Right ventricle myocardium inferior (tissue), 1 donor: ENCODE measurements at regions not wholly inside any gene's neighbourhood (a gene's known extent, or its start where the extent isn't known, plus 50 kb on each side); places are given as distances from the start of the nearest gene placed in this dataset.

ENCODE experiments used
- ATAC-seq: fragments of 200-7000 bp; cut with Tn5 transposase; one replicate; pipeline ENCODE4 v1.9.1; 2020; ENCODE audit warnings: mild to moderate bottlenecking, moderate library complexity
- DNase-seq: peaks from one replicate; pipeline ENCODE4 v3.0.0; 2021; ENCODE audit errors: missing footprints
- intact Hi-C: fragments of 100-400 bp; cut with DNase I; formaldehyde crosslinking; loops from one replicate; pipeline ENCODE4 v1.11.0; 2022
- donor health status: DM: no; HTN: yes; CAD: no; lungs with severe emphysema.

DNA sequence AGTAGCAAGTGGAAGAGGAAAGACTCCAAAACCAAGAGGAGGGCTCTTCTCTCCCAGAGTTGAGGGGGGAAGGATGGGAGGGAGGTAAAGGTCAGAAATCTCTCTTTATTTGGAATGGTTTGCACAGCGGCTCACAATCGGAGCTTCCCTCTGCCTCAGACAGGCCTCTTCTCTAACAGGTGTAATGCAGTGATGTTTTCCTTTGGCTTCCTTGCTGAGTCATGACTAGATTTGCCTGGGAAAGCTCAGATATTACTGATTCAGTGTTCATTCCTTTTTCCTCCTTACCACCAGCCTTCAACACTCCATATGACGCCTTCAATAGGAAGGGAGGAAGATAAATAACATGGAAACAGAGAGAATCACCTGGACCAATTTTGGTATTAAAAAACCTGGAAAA, 136.6 kb downstream of the RNF152 start:
- no peak for ATAC-seq
- DNase-seq: no peak
- intact Hi-C loops: no loop called here

DNA sequence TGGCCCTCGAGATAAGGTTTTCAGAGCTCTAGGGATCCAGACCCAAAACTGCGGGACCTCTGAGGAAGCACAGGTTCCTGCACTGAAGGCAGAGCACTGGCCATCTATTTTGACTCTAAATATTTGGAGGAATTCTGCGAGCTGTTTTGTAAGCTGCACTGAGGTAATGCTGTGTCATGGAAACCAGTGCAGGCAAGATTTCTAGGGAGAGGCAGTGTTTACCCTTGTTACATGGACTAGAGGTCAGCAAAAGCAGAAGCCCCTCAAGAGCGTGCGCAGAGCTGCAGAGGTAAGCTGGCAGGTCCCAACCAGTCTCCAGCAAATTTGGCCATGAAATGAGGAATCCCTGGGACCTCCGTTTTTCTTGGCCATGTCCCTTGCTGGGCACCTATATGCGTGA, 137.3 kb downstream of the RNF152 start:
- DNase-seq: no peak
- ATAC-seq: no peak
- intact Hi-C loops: no loop called here

DNA sequence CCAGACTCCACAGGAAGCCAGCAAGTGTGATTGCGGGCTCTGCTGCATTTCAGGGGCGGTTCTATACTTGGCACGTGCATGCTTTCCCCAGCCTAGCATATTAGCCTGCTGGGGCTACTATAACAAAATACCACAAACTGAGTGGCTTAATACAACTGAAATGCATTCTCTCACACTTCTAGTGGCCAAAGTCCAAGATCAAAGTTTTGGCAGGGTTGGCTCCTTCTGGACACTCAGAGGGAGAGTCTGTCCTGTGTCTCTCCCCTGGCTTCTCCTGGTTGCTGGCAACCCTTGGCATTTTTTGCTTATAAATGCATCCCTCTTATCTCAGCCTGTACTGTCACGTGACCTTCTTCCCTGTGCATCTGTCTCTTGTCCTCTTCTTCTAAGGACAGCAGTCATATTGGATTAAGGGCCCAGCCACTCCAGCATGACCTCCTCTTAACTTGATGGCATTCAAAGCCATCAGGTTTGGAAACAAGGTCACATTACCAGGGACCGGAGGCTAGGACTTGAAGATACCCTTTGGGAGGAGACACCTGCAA, 138.7 kb downstream of the RNF152 start:
- DNase-seq: no peak
- no peak for ATAC-seq
- intact Hi-C loops: no loop called here

DNA sequence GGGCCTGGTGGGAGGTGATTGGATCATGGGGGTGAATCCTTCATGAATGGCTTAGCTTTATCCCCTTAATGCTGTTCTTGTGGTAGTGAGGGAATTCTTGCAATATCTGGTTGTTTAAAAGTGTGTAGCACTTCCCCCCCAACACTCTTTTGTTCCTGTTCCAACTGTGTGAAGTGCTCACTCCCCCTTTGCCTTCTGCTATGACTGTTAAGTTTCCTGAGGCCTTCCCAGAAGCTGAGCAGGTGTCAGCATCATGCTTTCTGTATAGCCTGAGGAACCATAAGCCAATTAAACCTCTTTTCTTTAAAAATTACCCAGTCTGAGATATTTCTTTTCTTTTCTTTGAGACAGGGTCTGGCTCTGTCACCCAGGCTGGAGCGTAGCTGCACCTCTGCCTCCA, 139.4 kb downstream of the RNF152 start:
- DNase-seq: no peak
- intact Hi-C loops: no loop called here
- ATAC-seq: no peak

DNA sequence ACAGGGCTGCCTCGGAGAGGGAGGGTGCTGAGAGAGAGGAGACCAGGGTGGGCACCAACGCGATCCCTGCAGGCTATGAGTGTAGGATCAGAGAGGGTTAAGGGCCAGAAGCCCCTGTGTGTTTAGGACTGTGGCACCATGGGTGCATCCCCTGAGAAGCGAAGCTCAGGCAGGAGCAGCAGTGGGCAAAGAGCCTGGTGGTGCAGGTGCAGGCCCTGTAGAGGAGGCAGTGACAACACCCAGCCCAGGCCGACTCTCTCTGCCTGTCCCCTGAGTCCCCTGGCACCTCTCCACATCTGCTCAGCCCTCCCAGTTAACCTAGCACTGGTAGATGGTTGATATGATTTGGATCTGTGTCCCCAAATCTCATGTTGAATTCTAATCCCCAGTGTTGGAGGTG, 139.8 kb downstream of the RNF152 start:
- ATAC-seq (no peak), DNase-seq (no peak)
- intact Hi-C loops: no loop called here

DNA sequence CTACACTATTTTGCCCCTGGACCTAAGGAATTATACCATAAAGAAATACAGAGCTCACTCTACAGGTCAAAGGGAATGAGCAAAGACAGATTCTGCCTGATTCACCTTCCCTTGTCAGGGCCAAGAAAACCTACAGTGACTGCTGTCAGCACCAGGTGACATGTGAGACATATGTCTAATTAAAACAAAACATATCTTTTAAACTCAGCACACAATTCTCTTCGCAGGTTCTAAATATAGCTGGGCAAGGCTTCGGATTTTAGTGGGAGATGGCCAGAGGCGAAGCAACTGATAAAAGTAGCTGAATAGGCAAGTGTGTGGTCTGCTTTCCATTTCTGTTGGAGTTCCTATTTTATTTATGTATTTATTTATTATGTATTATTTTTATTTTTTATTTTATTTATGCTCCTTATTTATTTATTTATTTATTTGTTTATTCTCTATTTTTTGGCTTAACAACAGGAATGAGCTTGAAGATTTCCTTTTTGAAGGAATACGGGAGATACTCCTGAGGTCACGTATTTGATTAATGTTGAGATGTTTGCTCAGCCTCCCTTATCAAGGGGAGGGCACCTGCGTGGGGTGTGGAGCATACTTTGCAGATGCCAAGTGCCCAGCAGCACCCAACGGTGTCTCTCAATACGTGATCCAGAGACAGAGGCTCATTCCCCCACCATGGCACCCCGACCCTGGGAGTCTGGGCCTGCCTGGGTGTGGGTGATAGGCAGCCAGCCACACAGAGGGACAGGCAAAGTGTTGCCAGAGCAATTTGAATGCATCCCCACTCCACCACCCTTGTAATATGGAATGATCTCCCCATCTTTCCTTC, 141.8 kb downstream of the RNF152 start:
- intact Hi-C loops: no loop called here
- ATAC-seq: peak; percentile 58
- DNase-seq: no peak

DNA sequence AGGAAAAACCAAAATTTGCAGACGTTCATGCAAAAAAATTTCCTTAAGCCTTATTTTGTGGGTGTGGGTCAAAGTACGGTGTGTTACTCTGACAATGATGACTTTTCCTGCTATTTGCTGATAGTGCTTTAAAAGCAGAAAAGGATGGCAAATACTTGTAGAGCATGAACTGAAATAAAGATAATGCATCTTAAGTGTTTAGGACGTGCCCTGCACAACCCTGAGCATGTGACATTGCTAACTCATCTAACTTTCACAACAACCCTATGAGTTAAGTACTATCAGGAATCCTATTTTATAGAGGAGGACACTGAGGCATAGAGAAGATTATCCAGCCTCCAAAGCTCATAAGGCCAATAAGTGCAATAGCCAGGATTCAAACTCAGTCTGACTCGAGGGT, 143.3 kb downstream of the RNF152 start:
- ATAC-seq (no peak), DNase-seq (no peak)
- intact Hi-C loops: loop anchor here (5.0 kb wide), 1 partner anchor 143 kb away; the partner anchor contains the start of gene RNF152

DNA sequence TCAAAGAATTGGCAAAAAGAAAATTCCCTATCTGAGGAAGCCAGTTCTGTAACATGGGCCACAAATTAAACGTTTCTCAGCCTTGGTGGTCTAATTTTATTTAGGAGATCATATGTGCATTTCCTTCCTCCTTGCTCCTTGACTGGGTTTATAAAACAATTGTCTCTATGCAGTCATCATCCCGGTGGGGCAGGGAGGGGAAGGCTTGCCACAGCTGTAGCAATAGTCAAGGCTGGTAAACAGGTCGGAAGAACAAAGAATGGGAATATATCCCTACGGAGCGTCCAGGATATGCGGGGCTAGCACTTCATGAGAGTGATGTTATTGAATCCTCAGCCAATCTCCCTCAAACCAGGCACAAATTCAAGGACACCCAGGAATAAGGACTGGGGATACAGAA, 143.8 kb downstream of the RNF152 start:
- no peak for ATAC-seq

DNA sequence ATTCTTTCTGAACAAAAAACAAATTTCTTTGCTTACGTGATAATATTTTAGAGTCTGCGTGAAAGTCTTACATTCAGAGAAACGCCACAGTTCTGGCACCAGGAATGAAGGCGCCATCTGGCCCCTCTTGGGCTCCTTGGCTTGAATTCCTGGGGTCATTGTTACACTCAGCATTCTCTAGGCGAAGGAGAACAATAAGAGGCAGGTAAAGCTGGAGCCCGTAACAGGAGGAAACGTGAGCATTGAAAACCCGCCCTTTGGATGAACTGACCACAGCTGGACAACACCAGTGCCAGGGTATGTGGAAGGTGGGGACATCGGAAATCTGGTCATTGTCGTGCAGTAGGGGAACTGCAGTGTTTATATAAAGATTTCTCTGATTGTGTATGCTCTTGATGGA, 144.8 kb downstream of the RNF152 start:
- intact Hi-C loops: loop anchor here (5.0 kb wide), 1 partner anchor 144 kb away; the partner anchor contains the start of gene RNF152
- no peak for ATAC-seq
- DNase-seq: no peak

More for the DNA sequence above, 143.8 kb downstream of the RNF152 start:
- intact Hi-C loops: loop anchor here (5.0 kb wide), 1 partner anchor 143 kb away; the partner anchor contains the start of gene RNF152
- DNase-seq: no peak

DNA sequence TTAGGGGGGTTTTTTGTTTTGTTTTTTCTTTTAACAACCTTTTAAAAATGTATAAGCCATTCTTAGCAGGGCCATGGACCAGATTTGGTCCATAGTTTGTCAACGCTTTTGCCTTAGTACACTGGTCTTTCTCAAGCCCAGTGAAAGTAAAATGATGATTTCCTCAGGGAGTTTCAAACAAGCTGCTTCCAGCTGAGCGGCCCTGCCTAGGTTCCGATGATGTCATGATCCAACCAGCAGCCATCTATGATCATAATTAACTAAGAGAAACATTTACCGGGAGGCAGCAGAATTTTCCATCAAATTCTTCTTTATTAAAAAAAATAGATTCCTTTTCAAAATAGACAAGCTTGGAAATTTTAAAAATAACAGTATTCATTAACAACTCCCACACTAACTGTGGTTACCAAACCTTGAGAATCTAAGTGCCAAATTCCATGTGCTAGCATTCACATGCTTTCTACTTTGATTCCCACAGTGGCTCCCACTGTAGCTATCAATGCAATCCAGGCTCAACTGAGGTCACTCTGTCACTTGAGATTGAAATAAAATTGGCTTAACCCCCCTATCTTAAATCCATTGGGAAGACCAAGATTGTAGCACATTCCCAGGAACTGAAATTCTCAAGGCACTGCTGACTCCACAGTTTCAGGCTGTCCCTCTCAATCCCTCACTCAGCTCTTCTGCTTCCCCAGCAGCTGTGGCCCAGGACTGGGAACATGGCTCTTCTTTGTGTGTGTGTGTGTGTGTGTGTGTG, 148.9 kb downstream of the RNF152 start:
- DNase-seq (no peak), ATAC-seq (peak; percentile 82)
- intact Hi-C loops: loop anchor here (5.0 kb wide), 1 partner anchor 107 kb away; no protein-coding TSS in a partner anchor

DNA sequence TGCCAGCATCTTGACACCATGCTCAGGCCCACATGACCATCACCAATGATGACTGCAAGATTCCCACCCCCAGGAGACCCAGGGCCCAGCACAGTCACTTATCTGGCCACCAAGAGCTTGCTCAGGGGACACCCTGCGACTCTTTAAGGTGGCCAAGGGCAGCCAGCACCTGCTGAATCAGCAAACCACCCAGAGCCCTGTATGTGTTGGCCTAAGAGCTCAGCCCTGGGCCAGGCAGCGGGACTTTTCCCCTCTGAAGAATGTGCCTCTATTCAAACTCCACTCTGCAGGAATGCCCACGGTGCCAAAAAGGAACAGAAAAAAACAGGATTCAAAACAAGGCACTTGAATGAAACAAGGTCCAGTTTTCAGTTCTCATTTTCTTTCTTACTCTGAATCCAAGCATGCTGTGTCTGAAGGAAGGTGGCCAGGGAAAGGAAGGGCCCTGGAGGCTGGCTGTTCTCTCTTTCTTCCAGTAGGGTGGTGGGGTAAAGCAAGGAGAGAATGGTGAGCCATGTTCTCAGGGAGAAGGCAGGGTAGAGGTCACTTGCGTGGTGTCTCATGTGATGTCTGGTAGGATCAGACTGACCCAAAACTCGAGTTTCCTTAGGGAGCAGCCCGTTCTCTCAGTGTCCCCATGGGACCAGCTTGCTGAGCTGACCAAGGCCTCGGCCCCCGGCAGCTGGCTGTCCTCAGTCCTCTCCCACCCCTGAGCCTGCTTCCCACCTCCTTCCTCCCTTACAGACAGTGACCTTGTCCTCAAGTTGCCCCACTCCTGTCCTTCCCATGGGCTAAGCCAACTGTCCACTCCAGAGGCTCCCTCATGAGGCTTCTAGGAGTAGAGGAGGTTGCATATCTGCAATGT, 150.0 kb downstream of the RNF152 start:
- intact Hi-C loops: loop anchor here (5.0 kb wide), 1 partner anchor 105 kb away; no protein-coding TSS in a partner anchor
- DNase-seq (peak; percentile 80), ATAC-seq (peak; percentile 77)

DNA sequence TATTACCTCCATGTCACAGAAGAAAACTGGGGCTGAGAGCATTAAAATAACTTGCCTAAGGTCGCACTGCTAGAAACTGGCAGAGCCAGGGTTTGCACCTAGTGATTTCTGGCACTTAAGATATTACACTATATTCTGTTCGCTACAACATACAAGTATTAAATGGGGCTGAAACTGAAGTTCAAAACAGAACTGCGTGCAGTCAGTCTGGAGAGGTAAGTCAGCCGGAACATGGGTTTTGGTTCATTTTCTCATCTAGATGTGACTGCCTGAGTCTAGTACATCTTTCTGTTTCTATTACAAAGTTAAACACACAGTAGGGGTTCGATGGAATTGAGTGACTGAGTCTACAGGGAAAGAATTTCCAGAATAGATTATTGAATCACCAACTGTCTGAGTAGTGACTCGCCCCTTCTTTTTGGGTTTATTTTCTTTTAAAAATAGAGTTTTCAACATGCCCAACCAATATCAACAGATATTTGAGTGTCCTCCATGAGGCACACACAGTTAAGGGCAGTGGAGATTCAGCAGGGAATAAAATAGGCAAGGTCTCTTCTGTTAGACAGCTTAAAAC, 150.8 kb downstream of the RNF152 start:
- intact Hi-C loops: loop anchor here (5.0 kb wide), 1 partner anchor 105 kb away; no protein-coding TSS in a partner anchor
- ATAC-seq (no peak), DNase-seq (no peak)

DNA sequence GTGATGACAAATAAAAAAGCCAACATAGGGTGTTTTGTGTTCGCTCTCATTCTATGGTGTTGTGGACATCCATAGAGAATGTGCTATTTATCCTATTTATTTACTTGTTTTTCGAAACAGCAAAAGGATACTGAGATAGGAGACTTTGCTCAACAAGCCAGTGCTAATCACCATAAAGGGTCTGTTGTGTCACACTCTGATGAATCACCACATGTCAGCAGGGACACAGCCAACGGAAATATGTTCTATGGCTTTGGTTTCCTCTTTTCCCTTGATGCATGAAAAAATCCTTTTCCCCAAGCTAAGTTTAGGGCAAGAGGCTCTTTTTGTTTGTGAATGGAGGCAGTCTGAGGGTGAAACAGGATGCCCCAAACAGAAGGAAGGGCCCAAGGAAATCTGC, 154.3 kb downstream of the RNF152 start:
- intact Hi-C loops: loop anchor here (10.0 kb wide), 1 partner anchor 154 kb away; no protein-coding TSS in a partner anchor
- no peak for DNase-seq
- ATAC-seq: peak; percentile 47

DNA sequence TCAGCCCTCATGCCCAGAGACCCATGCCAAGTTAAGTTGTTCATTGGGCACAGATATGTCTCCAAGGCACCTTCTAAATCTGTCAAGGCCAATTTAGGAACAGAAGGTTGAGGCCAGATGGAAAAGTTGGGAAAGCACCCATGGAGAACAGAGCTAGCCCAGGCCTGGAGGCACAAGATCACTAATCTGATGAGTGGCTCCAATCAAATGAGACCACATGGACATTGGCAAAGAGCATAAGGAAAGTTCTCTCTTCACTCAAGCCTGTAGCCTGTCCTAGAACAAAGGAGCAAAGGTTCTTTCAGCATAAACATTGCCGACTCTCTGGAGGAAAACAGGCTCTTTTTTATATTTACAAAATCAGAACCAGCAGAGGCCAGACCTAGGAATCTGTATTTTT, 154.8 kb downstream of the RNF152 start:
- peak; percentile 23 for ATAC-seq
- no peak for DNase-seq
- intact Hi-C loops: loop anchor here (10.0 kb wide), 1 partner anchor 153 kb away; no protein-coding TSS in a partner anchor

DNA sequence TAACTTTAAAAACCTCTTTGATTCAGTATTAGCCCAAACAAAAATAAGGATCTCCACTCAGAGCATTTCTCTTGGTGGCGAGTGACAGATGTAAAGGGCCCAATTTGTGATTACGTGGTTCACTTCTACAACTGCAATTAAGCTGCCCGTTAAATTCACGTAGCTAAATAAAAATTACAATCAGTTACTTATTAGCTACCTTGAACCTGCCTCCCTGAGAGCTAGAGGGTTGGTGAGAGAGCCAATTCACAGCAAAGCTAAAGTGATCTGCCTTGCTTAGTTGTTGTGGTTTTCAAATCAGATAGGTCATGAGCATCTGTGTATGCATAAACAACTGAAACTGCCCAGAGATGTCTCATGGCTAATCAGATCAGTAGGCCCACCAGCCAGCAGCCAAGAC, 156.7 kb downstream of the RNF152 start:
- intact Hi-C loops: loop anchor here (10.0 kb wide), 1 partner anchor 151 kb away; no protein-coding TSS in a partner anchor
- DNase-seq (no peak), ATAC-seq (no peak)

DNA sequence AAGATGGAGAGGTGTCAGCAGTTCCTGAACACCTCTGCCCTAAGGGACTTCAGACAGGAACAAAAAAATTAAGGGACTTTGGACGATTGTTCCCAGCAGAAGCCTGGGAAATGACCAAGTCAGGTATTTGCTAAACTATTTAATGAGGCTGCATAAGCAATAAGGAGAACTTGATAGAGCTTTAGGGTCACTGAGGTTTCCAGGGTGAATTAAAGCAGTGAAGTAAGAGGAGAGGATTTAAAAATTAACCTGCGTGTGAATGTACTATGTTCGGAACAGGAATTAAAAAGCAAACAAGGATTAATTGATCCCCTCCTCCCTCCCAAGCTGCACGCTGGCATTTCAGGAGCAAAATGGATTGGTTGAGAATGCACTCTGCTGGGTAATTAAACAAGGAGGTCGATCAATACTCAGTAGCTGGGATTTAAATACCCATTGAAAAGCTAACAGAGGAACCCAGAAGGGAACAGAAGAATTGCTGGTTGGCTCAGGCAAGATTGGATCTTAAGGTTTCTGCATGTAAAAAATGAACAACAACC, 157.2 kb downstream of the RNF152 start:
- intact Hi-C loops: loop anchor here (10.0 kb wide), 1 partner anchor 151 kb away; no protein-coding TSS in a partner anchor
- ATAC-seq (no peak), DNase-seq (no peak)

DNA sequence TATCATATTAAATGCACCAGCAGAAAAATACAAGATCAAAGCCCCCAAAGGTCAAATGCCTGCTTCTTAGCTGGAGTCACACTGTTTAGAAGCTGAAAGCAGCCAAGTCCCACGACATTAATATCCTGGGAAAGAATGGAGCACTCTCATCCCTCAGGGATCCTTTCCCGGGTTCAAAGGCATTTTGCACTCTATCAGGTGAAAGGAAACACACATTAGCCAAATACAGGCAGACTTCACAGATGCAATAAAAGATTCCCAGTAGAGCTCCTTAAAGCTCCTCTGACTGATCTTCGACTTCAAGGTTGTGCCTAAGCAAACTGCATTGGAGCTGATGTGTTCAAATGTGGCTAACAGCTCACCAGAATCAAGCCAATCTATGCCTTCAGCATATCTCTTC, 158.4 kb downstream of the RNF152 start:
- ATAC-seq (no peak), DNase-seq (no peak)
- intact Hi-C loops: loop anchor here (10.0 kb wide), 1 partner anchor 150 kb away; no protein-coding TSS in a partner anchor

DNA sequence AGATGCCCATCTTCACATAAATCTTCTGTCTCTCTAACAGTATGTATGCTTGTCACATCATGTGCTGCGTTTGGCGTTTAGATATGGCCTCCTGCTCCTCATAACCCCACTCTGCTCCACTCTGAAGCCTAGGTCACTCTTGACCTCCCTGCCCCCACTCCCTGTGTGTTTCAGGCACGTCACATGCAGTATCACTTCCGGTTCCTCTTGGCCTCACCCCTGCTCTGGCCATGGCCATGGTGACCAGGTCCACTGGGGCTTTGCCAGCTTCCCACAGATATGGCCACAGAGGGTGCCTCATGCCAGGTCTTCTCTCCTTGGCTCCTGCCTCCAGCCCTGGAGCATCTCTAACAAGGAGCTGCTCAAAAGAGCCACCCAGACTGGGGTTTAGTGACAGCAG, 160.0 kb downstream of the RNF152 start:
- intact Hi-C loops: loop anchor here (10.0 kb wide), 1 partner anchor 148 kb away; no protein-coding TSS in a partner anchor
- DNase-seq (no peak), ATAC-seq (peak; percentile 13)
